ENCODE measurements at regions not wholly inside any gene's neighbourhood (a gene's known extent, or its start where the extent isn't known, plus 50 kb on each side); places are given as distances from the start of the nearest gene placed in this dataset.

GRCh38 chr4:187059021-187059420 is 335.4 kb upstream of the FAT1 start:
- intact Hi-C loops (cut with DNase I) = no loop called here
- no peak overlapping the region for H3K27ac ChIP-seq
- H3K9me3 ChIP-seq (replicated peaks in 1 of 3) = no peaks in the 10 kb centered on the region
- no peaks in the 10 kb centered on the region for H3K27me3 ChIP-seq
- H3K4me3 ChIP-seq = no peak overlapping the region
- 83 to 93% (median 87%) methylated on average over 9 of the region's 9 CpGs for WGBS, 4 donors
- H3K4me1 ChIP-seq (replicated peaks in 1 of 2) = no peaks in the 10 kb centered on the region
- TF ChIP-seq POLR2A (IDR thresholded peaks at IDR 0.05) = no peak
- no peak for TF ChIP-seq CTCF (IDR thresholded peaks at IDR 0.05)
- DNase-seq = no peak
- H3K36me3 ChIP-seq (replicated peaks in 1 of 2) = no peaks in the 10 kb centered on the region

- WGBS, 4 donors = 32 to 51% (median 46%) methylated on average over 4 of the region's 4 CpGs
- Histone ChIP-seq H3K36me3 (replicated peaks in 1 of 2) (no peaks in the 10 kb centered on the region), H3K4me1 (replicated peaks in 1 of 2) (no peaks in the 10 kb centered on the region), H3K9me3 (replicated peaks in 1 of 3) (no peaks in the 10 kb centered on the region), H3K27ac (no peak overlapping the region), H3K4me3 (no peak overlapping the region), H3K27me3 (no peaks in the 10 kb centered on the region)
- TF ChIP-seq CTCF (IDR thresholded peaks at IDR 0.05) (no peak), POLR2A (IDR thresholded peaks at IDR 0.05) (no peak)
- no peak for DNase-seq
- intact Hi-C loops (cut with DNase I) = no loop called here
Measured at GRCh38 chr4:187059895-187060294, 336.2 kb upstream of the FAT1 start.

DNA sequence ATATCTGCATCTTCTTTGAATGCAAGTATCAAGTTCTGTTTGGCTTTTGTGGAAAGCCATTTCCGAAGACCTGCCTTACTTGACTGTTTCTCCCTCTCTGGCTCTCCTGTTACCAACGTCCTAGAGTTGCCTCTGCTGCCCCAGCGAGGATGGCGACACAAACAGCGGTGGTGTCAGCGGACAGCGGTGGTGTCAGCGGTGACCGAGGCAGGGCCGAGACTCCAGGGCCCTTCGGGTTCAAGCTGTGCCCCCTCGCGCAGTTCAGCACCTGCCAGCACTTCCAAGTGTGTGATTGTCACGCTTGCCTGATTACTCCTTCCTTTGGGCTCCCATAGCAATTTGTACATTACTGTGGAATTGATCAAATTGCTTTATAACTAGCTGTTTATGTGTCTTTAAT is 336.9 kb upstream of the FAT1 start:
- Histone ChIP-seq H3K27me3 (no peaks in the 10 kb centered on the region), H3K4me1 (replicated peaks in 1 of 2) (no peaks in the 10 kb centered on the region), H3K9me3 (replicated peaks in 1 of 3) (no peaks in the 10 kb centered on the region), H3K27ac (no peak overlapping the region), H3K4me3 (no peak overlapping the region), H3K36me3 (replicated peaks in 1 of 2) (no peaks in the 10 kb centered on the region)
- no peak for TF ChIP-seq CTCF (IDR thresholded peaks at IDR 0.05)
- TF ChIP-seq POLR2A (IDR thresholded peaks at IDR 0.05) = no peak
- WGBS, 4 donors = 80 to 83% (median 81%) methylated on average over 14 of the region's 14 CpGs
- DNase-seq = no peak
- intact Hi-C loops (cut with DNase I) = no loop called here

DNA sequence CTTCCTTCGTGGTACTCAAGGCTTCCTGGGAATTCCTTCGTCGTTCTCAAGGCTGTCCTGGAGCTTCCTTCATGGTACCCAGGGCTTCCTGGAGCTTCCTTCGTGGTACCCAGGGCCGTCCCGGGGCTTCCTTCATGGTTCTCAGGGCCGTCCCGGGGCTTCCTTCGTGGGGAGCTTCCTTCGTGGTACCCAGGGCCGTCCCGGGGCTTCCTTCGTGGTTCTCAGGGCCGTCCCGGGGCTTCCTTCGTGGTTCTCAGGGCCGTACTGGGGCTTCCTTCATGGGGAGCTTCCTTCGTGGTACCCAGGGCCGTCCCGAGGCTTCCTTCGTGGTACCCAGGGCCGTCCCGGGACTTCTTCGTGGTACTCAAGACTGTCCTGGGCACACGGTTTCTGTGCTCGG is 339.6 kb upstream of the FAT1 start:
- no peaks in the 10 kb centered on the region for H3K9me3 ChIP-seq (replicated peaks in 1 of 3)
- WGBS, 4 donors = 76 to 91% (median 82%) methylated on average over 21 to 26 of the region's 26 CpGs
- intact Hi-C loops (cut with DNase I) = no loop called here
- no peaks in the 10 kb centered on the region for H3K4me1 ChIP-seq (replicated peaks in 1 of 2)
- no peak overlapping the region for H3K4me3 ChIP-seq
- no peak overlapping the region for H3K27ac ChIP-seq
- H3K27me3 ChIP-seq = no peaks in the 10 kb centered on the region
- H3K36me3 ChIP-seq (replicated peaks in 1 of 2) = no peaks in the 10 kb centered on the region
- TF ChIP-seq POLR2A (IDR thresholded peaks at IDR 0.05) = no peak
- no peak for TF ChIP-seq CTCF (IDR thresholded peaks at IDR 0.05)
- DNase-seq = no peak
